ENCODE measurements at regions not wholly inside any gene's neighbourhood (a gene's known extent, or its start where the extent isn't known, plus 50 kb on each side); places are given as distances from the start of the nearest gene placed in this dataset.
"Not testable (repeated sequence)": the region's sequence is repeated elsewhere in the genome, so short reads cannot be mapped to it uniquely, and the experiment has no call there.

- POLR2A ChIA-PET = no interaction called here
- H3K36me3 Mint-ChIP-seq (ENCODE audit: low read depth) = no peaks in the 10 kb centered on the region
- CTCF ChIA-PET = no interaction called here
- H3K4me3 Mint-ChIP-seq = no peak overlapping the region
- no peak overlapping the region for H3K27ac Mint-ChIP-seq
- no peaks in the 10 kb centered on the region for H3K4me1 Mint-ChIP-seq
- H3K9me3 Mint-ChIP-seq = peaks cover 7% of the 10 kb centered on the region
- no peak for DNase-seq
- H3K27me3 Mint-ChIP-seq = no peaks in the 10 kb centered on the region
Measured at GRCh38 chr13:90708128-90708527, 639.4 kb upstream of the MIR17HG start.

GRCh38 chr13:90709319-90709718 lies 638.2 kb upstream of the MIR17HG start:
- POLR2A ChIA-PET = no interaction called here
- no peaks in the 10 kb centered on the region for H3K4me1 Mint-ChIP-seq
- H3K4me3 Mint-ChIP-seq = no peak overlapping the region
- CTCF ChIA-PET = no interaction called here
- no peaks in the 10 kb centered on the region for H3K36me3 Mint-ChIP-seq (ENCODE audit: low read depth)
- no peak overlapping the region for H3K27ac Mint-ChIP-seq
- H3K27me3 Mint-ChIP-seq = no peaks in the 10 kb centered on the region
- H3K9me3 Mint-ChIP-seq = peaks cover 7% of the 10 kb centered on the region
- DNase-seq = no peak

- Mint-ChIP-seq H3K36me3 (ENCODE audit: low read depth) (no peaks in the 10 kb centered on the region), H3K4me3 (no peak overlapping the region), H3K9me3 (peaks cover 5% of the 10 kb centered on the region), H3K27ac (no peak overlapping the region), H3K27me3 (no peaks in the 10 kb centered on the region), H3K4me1 (no peaks in the 10 kb centered on the region)
- DNase-seq = no peak
- POLR2A ChIA-PET = no interaction called here
- CTCF ChIA-PET = no interaction called here
Measured at GRCh38 chr13:90710164-90710759, 637.2 kb upstream of the MIR17HG start.

GRCh38 chr13:90713441-90714133 lies 633.9 kb upstream of the MIR17HG start:
- no peaks in the 10 kb centered on the region for H3K36me3 Mint-ChIP-seq (ENCODE audit: low read depth)
- H3K4me3 Mint-ChIP-seq = no peak overlapping the region
- ChIA-PET CTCF (no interaction called here), POLR2A (no interaction called here)
- peaks cover 5% of the 10 kb centered on the region for H3K9me3 Mint-ChIP-seq
- H3K27me3 Mint-ChIP-seq = no peaks in the 10 kb centered on the region
- H3K4me1 Mint-ChIP-seq = no peaks in the 10 kb centered on the region
- no peak for DNase-seq
- no peak overlapping the region for H3K27ac Mint-ChIP-seq

- ChIA-PET CTCF (no interaction called here), POLR2A (no interaction called here)
- Mint-ChIP-seq H3K4me3 (no peak overlapping the region), H3K27ac (no peak overlapping the region), H3K9me3 (peaks cover 4% of the 10 kb centered on the region), H3K4me1 (no peaks in the 10 kb centered on the region), H3K36me3 (ENCODE audit: low read depth) (no peaks in the 10 kb centered on the region), H3K27me3 (no peaks in the 10 kb centered on the region)
- DNase-seq = no peak
Measured at GRCh38 chr13:90715485-90715884, 632.0 kb upstream of the MIR17HG start.

GRCh38 chr13:90717451-90717936 lies 630.0 kb upstream of the MIR17HG start:
- no peaks in the 10 kb centered on the region for H3K27me3 Mint-ChIP-seq
- H3K4me1 Mint-ChIP-seq = no peaks in the 10 kb centered on the region
- ChIA-PET POLR2A (no interaction called here), CTCF (no interaction called here)
- peaks cover 4% of the 10 kb centered on the region for H3K9me3 Mint-ChIP-seq
- H3K4me3 Mint-ChIP-seq = no peak overlapping the region
- H3K27ac Mint-ChIP-seq = no peak overlapping the region
- DNase-seq = no peak
- H3K36me3 Mint-ChIP-seq (ENCODE audit: low read depth) = no peaks in the 10 kb centered on the region

- Mint-ChIP-seq H3K9me3 (peaks cover 2% of the 10 kb centered on the region), H3K4me3 (no peak overlapping the region), H3K36me3 (ENCODE audit: low read depth) (no peaks in the 10 kb centered on the region), H3K4me1 (no peaks in the 10 kb centered on the region), H3K27ac (no peak overlapping the region), H3K27me3 (no peaks in the 10 kb centered on the region)
- ChIA-PET POLR2A (no interaction called here), CTCF (no interaction called here)
- DNase-seq = no peak
Measured at GRCh38 chr13:90719461-90719860, 628.0 kb upstream of the MIR17HG start.

- no peak overlapping the region for H3K4me3 Mint-ChIP-seq
- no peaks in the 10 kb centered on the region for H3K27me3 Mint-ChIP-seq
- ChIA-PET POLR2A (no interaction called here), CTCF (no interaction called here)
- no peaks in the 10 kb centered on the region for H3K36me3 Mint-ChIP-seq (ENCODE audit: low read depth)
- no peaks in the 10 kb centered on the region for H3K4me1 Mint-ChIP-seq
- no peak for DNase-seq
- peaks cover 5% of the 10 kb centered on the region for H3K9me3 Mint-ChIP-seq
- H3K27ac Mint-ChIP-seq = no peak overlapping the region
Measured at GRCh38 chr13:90721937-90722336, 625.5 kb upstream of the MIR17HG start.

- CTCF ChIA-PET = no interaction called here
- DNase-seq = no peak
- H3K27me3 Mint-ChIP-seq = no peaks in the 10 kb centered on the region
Measured at GRCh38 chr13:90723381-90723780, 624.1 kb upstream of the MIR17HG start.

GRCh38 chr13:90726375-90726774 lies 621.1 kb upstream of the MIR17HG start:
- Mint-ChIP-seq H3K36me3 (ENCODE audit: low read depth) (no peaks in the 10 kb centered on the region), H3K4me1 (no peaks in the 10 kb centered on the region), H3K9me3 (peaks cover 8% of the 10 kb centered on the region), H3K4me3 (no peak overlapping the region), H3K27me3 (no peaks in the 10 kb centered on the region), H3K27ac (no peak overlapping the region)
- POLR2A ChIA-PET = no interaction called here
- CTCF ChIA-PET = no interaction called here
- DNase-seq = no peak

More at GRCh38 chr13:90723381-90723780, 624.1 kb upstream of the MIR17HG start:
- Mint-ChIP-seq H3K9me3 (peaks cover 5% of the 10 kb centered on the region), H3K36me3 (ENCODE audit: low read depth) (no peaks in the 10 kb centered on the region), H3K4me3 (no peak overlapping the region), H3K27ac (no peak overlapping the region), H3K4me1 (no peaks in the 10 kb centered on the region)
- POLR2A ChIA-PET = no interaction called here

- ChIA-PET CTCF (no interaction called here), POLR2A (no interaction called here)
- DNase-seq = no peak
- Mint-ChIP-seq H3K27ac (no peak overlapping the region), H3K4me1 (no peaks in the 10 kb centered on the region), H3K9me3 (peaks cover 12% of the 10 kb centered on the region), H3K36me3 (ENCODE audit: low read depth) (no peaks in the 10 kb centered on the region), H3K4me3 (no peak overlapping the region), H3K27me3 (no peaks in the 10 kb centered on the region)
Measured at GRCh38 chr13:90732049-90732448, 615.4 kb upstream of the MIR17HG start.

GRCh38 chr13:90734497-90734896 lies 613.0 kb upstream of the MIR17HG start:
- CTCF ChIA-PET; POLR2A ChIA-PET; H3K27me3 Mint-ChIP-seq; DNase-seq; H3K4me3 Mint-ChIP-seq; H3K4me1 Mint-ChIP-seq; H3K27ac Mint-ChIP-seq; H3K36me3 Mint-ChIP-seq (ENCODE audit: low read depth): not testable (repeated sequence)
- peaks cover 12% of the 10 kb centered on the region for H3K9me3 Mint-ChIP-seq

- H3K9me3 Mint-ChIP-seq = peaks cover 5% of the 10 kb centered on the region
- ChIA-PET CTCF (no interaction called here), POLR2A (no interaction called here)
- no peaks in the 10 kb centered on the region for H3K27me3 Mint-ChIP-seq
- no peak for DNase-seq
- no peak overlapping the region for H3K4me3 Mint-ChIP-seq
- no peak overlapping the region for H3K27ac Mint-ChIP-seq
- H3K36me3 Mint-ChIP-seq (ENCODE audit: low read depth) = no peaks in the 10 kb centered on the region
- no peaks in the 10 kb centered on the region for H3K4me1 Mint-ChIP-seq
Measured at GRCh38 chr13:90738881-90739280, 608.6 kb upstream of the MIR17HG start.

- DNase-seq = no peak
- Mint-ChIP-seq H3K27ac (no peak overlapping the region), H3K9me3 (peaks cover 5% of the 10 kb centered on the region), H3K27me3 (no peaks in the 10 kb centered on the region), H3K4me1 (no peaks in the 10 kb centered on the region), H3K36me3 (ENCODE audit: low read depth) (no peaks in the 10 kb centered on the region), H3K4me3 (no peak overlapping the region)
- CTCF ChIA-PET = no interaction called here
- POLR2A ChIA-PET = no interaction called here
Measured at GRCh38 chr13:90740099-90740498, 607.4 kb upstream of the MIR17HG start.

Data from activated CD4-positive, alpha-beta memory T cell treated with anti-CD3 and anti-CD28 coated beads, Interleukin-2, amount 10 ng/mL, durations not matched to agents 7 days and 5 days (primary cell).